ENCODE measurements at regions not wholly inside any gene's neighbourhood (a gene's known extent, or its start where the extent isn't known, plus 50 kb on each side); places are given as distances from the start of the nearest gene placed in this dataset.
A peak's percentile ranks its signal among the peaks of the same experiment; 100 is the strongest.

GRCh38 chr6:27091661-27092315 lies 155.7 kb upstream of the PRSS16 start:
- H3K36me3 Mint-ChIP-seq (ENCODE audit: low read depth, unreplicated experiment), result no peaks in the 10 kb centered on the region
- no peaks in the 10 kb centered on the region for H3K9me3 Mint-ChIP-seq (ENCODE audit: unreplicated experiment)
- no peak for TF ChIP-seq CTCF (IDR thresholded peaks at IDR 0.05; ENCODE audit: unreplicated experiment)
- H3K27me3 Mint-ChIP-seq (ENCODE audit: unreplicated experiment), result peaks cover 8% of the 10 kb centered on the region
- DNase-seq (ENCODE audit: low spot score), result peak; percentile 46
- H3K4me3 Mint-ChIP-seq (ENCODE audit: unreplicated experiment), result peak overlapping the region; percentile 91
- peak overlapping the region; percentile 62 for H3K27ac Mint-ChIP-seq (ENCODE audit: unreplicated experiment)
- peaks cover 8% of the 10 kb centered on the region for H3K4me1 Mint-ChIP-seq (ENCODE audit: unreplicated experiment)

- no peak for DNase-seq (ENCODE audit: low spot score)
- Mint-ChIP-seq H3K4me1 (ENCODE audit: unreplicated experiment) (peaks cover 11% of the 10 kb centered on the region), H3K36me3 (ENCODE audit: low read depth, unreplicated experiment) (no peaks in the 10 kb centered on the region), H3K9me3 (ENCODE audit: unreplicated experiment) (no peaks in the 10 kb centered on the region), H3K4me3 (ENCODE audit: unreplicated experiment) (peak overlapping the region; percentile 91), H3K27ac (ENCODE audit: unreplicated experiment) (peak overlapping the region; percentile 62), H3K27me3 (ENCODE audit: unreplicated experiment) (peaks cover 10% of the 10 kb centered on the region)
- TF ChIP-seq CTCF (IDR thresholded peaks at IDR 0.05; ENCODE audit: unreplicated experiment), result no peak
Observed at GRCh38 chr6:27092316-27092692, 155.2 kb upstream of the PRSS16 start.

GRCh38 chr6:27095914-27096313 lies 151.6 kb upstream of the PRSS16 start:
- H3K27me3 Mint-ChIP-seq (ENCODE audit: unreplicated experiment), result peaks cover 13% of the 10 kb centered on the region
- no peaks in the 10 kb centered on the region for H3K9me3 Mint-ChIP-seq (ENCODE audit: unreplicated experiment)
- peaks cover 14% of the 10 kb centered on the region for H3K4me1 Mint-ChIP-seq (ENCODE audit: unreplicated experiment)
- no peaks in the 10 kb centered on the region for H3K36me3 Mint-ChIP-seq (ENCODE audit: low read depth, unreplicated experiment)
- no peak overlapping the region for H3K27ac Mint-ChIP-seq (ENCODE audit: unreplicated experiment)
- DNase-seq (ENCODE audit: low spot score), result no peak
- TF ChIP-seq CTCF (IDR thresholded peaks at IDR 0.05; ENCODE audit: unreplicated experiment), result no peak
- no peak overlapping the region for H3K4me3 Mint-ChIP-seq (ENCODE audit: unreplicated experiment)

- no peaks in the 10 kb centered on the region for H3K9me3 Mint-ChIP-seq (ENCODE audit: unreplicated experiment)
- H3K36me3 Mint-ChIP-seq (ENCODE audit: low read depth, unreplicated experiment), result no peaks in the 10 kb centered on the region
- DNase-seq (ENCODE audit: low spot score), result peak; percentile 41
- H3K4me1 Mint-ChIP-seq (ENCODE audit: unreplicated experiment), result peaks cover 11% of the 10 kb centered on the region
- H3K27me3 Mint-ChIP-seq (ENCODE audit: unreplicated experiment), result peaks cover 9% of the 10 kb centered on the region
- peak overlapping the region; percentile 87 for H3K27ac Mint-ChIP-seq (ENCODE audit: unreplicated experiment)
- peak overlapping the region; percentile 59 for H3K4me3 Mint-ChIP-seq (ENCODE audit: unreplicated experiment)
- TF ChIP-seq CTCF (IDR thresholded peaks at IDR 0.05; ENCODE audit: unreplicated experiment), result no peak
Observed at GRCh38 chr6:27096834-27097511, 150.5 kb upstream of the PRSS16 start.

- no peak for TF ChIP-seq CTCF (IDR thresholded peaks at IDR 0.05; ENCODE audit: unreplicated experiment)
- peaks cover 6% of the 10 kb centered on the region for H3K27me3 Mint-ChIP-seq (ENCODE audit: unreplicated experiment)
- no peaks in the 10 kb centered on the region for H3K9me3 Mint-ChIP-seq (ENCODE audit: unreplicated experiment)
- DNase-seq (ENCODE audit: low spot score), result no peak
- no peak overlapping the region for H3K4me3 Mint-ChIP-seq (ENCODE audit: unreplicated experiment)
- peaks cover 9% of the 10 kb centered on the region for H3K4me1 Mint-ChIP-seq (ENCODE audit: unreplicated experiment)
- H3K36me3 Mint-ChIP-seq (ENCODE audit: low read depth, unreplicated experiment), result no peaks in the 10 kb centered on the region
- H3K27ac Mint-ChIP-seq (ENCODE audit: unreplicated experiment), result no peak overlapping the region
Observed at GRCh38 chr6:27098956-27099355, 148.5 kb upstream of the PRSS16 start.
